Muscle of arm (tissue), 1 donor: ENCODE measurements at regions not wholly inside any gene's neighbourhood (a gene's known extent, or its start where the extent isn't known, plus 50 kb on each side); places are given as distances from the start of the nearest gene placed in this dataset.
A peak's percentile ranks its signal among the peaks of the same experiment; 100 is the strongest.

Experiments
- DNase-seq: peaks from one replicate; pipeline ENCODE4 v3.0.0-alpha.2; 2013

GRCh38 chr16:52235186-52235585 lies 311.8 kb downstream of the TOX3 start:
- no peak for DNase-seq

- no peak for DNase-seq
These were observed 312.3 kb downstream of the TOX3 start for GRCh38 chr16:52234626-52235025.

DNA sequence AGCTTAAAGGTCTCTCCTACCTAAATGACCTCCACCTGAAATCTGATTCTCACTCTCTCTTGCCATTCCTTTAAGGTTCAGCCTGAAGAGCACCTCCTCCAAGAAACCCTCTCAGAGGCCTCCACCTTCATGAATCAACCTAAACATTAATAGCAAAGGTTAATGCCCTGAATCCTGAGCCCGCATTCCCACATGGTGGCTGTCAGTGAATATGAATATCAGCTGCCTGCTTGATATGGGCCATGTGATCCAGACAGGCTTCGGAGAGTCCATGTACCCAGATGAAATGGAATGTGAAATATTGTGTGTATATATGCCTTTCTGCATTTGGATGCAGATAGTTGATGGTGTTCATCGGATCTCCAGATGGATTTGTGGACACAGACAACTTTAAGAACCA lies 317.5 kb downstream of the TOX3 start:
- no peak for DNase-seq

- peak; percentile 14 for DNase-seq
These were observed 319.1 kb downstream of the TOX3 start for GRCh38 chr16:52227851-52228250.

GRCh38 chr16:52212841-52213240 lies 334.1 kb downstream of the TOX3 start:
- no peak for DNase-seq

DNA sequence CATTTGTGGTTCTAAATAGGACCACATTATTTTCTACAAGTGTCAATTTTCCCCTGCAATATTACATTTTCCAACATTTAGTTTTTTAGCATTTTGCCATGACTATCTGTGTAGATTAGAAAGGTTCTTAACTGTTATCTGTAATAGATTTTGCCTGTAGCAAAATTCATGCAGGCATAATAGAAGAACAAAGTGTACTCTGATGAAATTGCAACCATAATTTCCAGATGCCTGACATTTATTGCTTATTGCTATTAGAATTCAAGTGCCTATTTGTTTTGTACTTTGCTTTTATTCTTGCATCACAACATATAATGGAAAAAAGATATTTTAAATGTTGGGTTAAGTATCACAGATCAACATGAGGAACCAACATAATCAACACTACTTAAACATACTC lies 337.7 kb downstream of the TOX3 start:
- DNase-seq, result no peak

DNA sequence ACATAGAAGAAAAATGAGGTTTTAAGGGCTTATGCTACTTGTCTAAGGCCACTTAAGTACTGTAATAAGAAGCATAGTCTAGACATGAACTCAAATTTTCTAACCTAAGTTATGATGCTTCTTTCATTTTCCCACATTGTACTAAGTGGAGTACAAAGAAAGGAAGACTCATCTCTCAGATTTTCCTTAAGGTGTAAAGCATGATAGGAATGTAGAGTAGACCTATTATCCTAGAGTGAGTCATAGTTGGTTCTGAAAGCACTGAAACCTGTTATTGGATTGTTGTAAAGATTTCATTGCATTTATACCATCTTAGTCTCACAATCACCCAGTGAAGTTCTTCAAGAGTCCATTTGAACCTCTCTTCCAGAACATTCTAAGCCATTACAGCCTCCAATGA lies 343.8 kb downstream of the TOX3 start:
- no peak for DNase-seq

- no peak for DNase-seq
These were observed 353.5 kb downstream of the TOX3 start for GRCh38 chr16:52193441-52193840.

- DNase-seq, result peak; percentile 76
These were observed 355.3 kb downstream of the TOX3 start for GRCh38 chr16:52191531-52192134.

GRCh38 chr16:52184336-52184735 lies 362.6 kb downstream of the TOX3 start:
- no peak for DNase-seq

DNA sequence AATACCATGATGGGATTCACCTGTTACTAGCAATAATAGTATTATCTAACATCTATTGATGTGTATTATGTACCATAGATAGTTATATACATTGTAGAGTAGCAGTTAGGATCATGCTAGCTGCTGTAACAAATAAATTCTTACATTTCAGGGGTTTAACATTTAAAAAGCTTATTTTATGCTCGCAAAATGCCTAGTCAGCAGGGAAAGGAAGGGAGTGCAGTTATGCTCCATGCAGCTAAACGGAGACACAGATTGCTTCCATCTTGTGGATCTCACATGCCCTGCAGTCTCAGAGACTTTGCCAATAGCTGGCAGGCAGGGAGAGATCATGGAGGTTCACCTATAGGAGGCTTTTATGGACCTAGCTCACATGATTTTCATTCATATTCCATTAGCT lies 364.1 kb downstream of the TOX3 start:
- DNase-seq, result no peak

- no peak for DNase-seq
These were observed 372.8 kb downstream of the TOX3 start for GRCh38 chr16:52174168-52174567.

DNA sequence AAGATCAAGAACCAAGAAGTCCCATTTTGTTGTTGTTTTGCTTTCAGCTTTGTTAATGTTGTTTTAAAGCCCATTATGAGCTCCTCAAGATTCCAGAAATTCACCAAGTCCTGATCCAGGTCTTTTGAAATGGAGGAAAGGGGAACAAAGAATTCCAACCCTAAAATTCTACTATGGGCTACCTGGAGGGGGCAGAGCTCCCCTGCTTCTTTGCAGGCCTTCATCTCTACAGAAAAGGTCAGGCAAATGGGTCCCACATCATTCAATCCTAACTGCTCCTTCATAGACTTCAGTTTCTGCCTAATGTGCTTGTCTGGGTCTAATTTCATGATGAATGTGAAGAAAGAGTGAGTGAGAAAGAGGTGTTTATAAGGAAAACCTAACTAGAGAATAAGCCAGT lies 375.5 kb downstream of the TOX3 start:
- DNase-seq, result no peak

DNA sequence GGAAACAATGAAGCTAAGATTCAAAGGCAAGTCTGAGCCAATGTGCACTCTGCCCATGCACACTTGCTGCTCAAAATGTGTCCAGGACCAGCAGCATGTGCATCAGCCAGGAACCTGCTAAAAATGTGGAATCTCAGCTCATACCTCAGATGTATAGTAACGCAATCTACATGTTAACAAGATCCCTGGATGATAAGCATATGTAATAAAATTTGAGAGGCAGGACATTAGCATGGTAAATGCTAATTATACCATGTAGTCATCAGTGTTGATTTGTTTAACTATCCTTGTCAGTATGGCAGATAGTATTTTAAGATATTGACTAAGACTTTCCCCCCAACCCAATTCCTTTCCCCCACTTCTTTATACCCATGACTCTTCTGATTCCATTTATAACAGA lies 379.6 kb downstream of the TOX3 start:
- DNase-seq, result no peak

- no peak for DNase-seq
These were observed 381.0 kb downstream of the TOX3 start for GRCh38 chr16:52165961-52166360.

DNA sequence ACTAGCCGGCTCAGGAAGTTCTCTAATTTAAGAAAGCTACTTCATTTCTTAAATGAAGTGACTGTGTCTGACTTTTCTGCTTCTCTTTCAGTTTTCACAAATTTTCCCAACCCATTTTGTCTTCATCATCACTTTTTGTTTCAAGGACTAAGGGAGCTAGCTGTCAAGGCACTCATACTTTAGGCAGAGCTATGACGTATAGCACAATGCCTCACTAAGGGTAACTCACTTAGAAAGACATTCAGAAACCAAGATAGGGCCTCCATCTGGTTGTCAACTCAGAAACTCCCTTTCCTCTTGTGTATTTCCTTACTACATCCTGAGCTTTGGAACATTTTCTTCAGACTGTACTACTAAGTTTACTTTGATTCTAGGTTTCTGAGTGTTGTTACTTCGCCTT lies 397.9 kb downstream of the TOX3 start:
- DNase-seq, result no peak

DNA sequence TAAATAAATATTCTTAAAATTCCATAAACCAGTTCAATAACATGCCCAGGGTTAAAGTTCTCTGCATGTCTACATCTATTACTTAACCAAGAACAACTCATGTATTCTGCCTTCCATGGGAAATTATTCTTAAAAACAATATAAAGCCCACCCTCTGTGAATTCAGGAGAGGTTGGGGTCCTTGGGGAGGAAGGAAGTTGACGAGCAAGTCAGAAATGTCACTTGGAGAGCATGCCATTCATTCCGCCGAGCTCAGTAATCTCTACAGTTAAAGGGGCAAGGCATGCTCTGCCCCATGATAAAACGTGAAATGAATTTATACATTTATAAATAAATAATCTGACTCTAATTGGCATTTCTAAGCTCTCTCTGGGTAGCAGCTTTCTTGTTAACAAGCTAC lies 405.1 kb downstream of the TOX3 start:
- DNase-seq, result no peak

DNA sequence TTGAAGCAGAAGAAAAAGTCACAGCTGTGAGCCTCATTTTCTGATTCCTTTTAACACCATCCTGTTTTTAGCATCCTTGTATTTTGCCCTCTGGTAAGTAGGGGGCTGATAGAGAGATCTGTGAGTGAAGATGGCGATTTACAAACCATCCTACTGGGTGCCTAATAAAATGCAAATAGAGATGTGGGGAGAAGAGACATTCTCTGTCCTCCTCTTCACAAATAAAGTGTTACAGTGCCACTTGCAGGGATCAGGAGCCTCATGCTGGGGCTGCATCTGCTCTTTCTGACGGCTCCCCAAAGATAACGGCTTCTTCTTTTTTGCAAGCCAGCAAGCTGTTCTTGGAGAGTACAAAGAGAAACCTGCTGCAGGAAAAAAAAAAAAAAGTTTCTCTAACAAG lies 418.6 kb downstream of the TOX3 start:
- DNase-seq, result no peak

GRCh38 chr16:52123842-52124241 lies 423.1 kb downstream of the TOX3 start:
- no peak for DNase-seq

DNA sequence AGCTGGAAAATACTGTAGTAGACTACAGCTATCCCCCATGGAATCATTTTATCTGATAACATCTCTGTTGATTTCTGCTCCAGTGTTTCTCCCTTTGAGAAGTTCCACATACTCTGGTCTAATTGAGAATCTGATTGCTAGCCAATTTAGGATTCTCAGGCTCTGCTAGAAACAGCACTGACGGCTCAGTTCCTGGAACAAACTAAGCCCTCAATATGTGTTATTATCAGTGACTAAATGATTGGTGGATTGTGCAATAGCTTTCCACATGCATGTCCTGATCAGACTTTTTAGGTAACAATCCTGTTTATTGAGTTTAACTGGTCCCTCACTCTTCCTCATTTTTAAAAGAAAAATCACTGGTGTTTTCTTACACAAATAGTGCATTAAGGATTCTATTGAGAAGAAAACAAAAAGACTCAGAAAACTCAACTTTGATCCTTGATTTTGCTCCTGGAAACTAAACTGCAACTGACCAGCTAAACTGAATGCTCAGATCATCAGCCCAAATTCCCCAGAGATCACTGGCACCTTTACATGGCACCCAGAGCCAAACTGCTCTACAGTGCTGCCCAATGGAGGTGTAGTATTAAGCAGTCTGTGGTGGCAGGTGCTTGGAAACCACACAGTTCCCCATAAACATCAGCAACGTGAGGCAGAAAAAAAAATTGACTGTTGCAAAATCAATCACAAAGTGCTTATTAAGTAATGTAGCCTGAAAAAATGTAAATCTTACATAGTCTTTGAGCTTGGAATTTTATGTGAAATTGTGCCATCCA lies 423.7 kb downstream of the TOX3 start:
- DNase-seq, result no peak

DNA sequence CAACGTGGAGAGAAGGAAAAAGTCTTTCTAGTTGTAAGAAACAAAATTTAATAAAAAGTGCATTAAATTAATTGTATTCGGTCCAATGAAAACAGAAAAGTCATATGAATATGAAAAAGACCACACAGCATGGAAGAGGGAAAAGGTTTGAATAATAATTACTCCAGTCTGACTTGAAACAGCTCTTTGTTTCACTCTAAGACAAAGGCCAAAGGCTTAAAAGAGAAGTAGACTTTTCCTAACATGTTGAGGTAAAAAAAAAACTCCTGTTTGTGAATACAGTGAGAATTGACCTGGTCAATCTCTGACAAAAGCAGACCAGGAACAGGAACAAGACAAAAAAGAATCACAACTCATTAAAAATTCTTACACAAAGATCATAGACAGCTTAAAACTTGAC lies 429.8 kb downstream of the TOX3 start:
- DNase-seq, result no peak

- DNase-seq, result no peak
These were observed 432.6 kb downstream of the TOX3 start for GRCh38 chr16:52114379-52114778.

GRCh38 chr16:52113533-52114183 lies 433.3 kb downstream of the TOX3 start:
- no peak for DNase-seq
